ENCODE measurements at regions not wholly inside any gene's neighbourhood (a gene's known extent, or its start where the extent isn't known, plus 50 kb on each side); places are given as distances from the start of the nearest gene placed in this dataset.

- no peak for TF ChIP-seq CTCF (IDR thresholded peaks at IDR 0.05; ENCODE audit: low read depth, low read length, poor library complexity, severe bottlenecking)
- no peak for TF ChIP-seq EZH2phosphoT487 (IDR thresholded peaks at IDR 0.05; ENCODE audit: borderline replicate concordance, low read length)
Measured at GRCh38 chr4:154984148-154984547, 203.1 kb downstream of the RBM46 start.
